Suprapubic skin (tissue), 3 donors: ENCODE measurements at regions not wholly inside any gene's neighbourhood (a gene's known extent, or its start where the extent isn't known, plus 50 kb on each side); places are given as distances from the start of the nearest gene placed in this dataset.

Experiments used
- CTCF ChIP-seq, 2 donors: fragments of 200-600 bp in 1 of 2; fragments of 450-650 bp in 1 of 2; sonication (generic) in 1 of 2; IDR thresholded peaks; one replicate each; pipeline ENCODE4 v1.5.1; 2016 to 2019; ENCODE audit warnings: antibody characterized with exemption in 2 of 2, mild to moderate bottlenecking in 1 of 2, moderate library complexity in 1 of 2
- EP300 ChIP-seq: sonication (generic); formaldehyde crosslinking; IDR thresholded peaks from one replicate; pipeline ENCODE4 v1.6.1; 2017; ENCODE audit warnings: antibody characterized with exemption
- POLR2A ChIP-seq, 2 donors: fragments of 450-650 bp; IDR thresholded peaks; one replicate each; pipeline ENCODE4 v1.6.1; 2017; ENCODE audit warnings: antibody characterized with exemption in 2 of 2, mild to moderate bottlenecking in 2 of 2, moderate library complexity in 2 of 2

GRCh38 chr5:143760131-143760505, 51.8 kb upstream of the HMHB1 start:
- TF ChIP-seq EP300 (no peak), CTCF (IDR thresholded peaks at IDR 0.05) (no peak), POLR2A (IDR thresholded peaks at IDR 0.05) (no peak)
